ENCODE measurements at regions not wholly inside any gene's neighbourhood (a gene's known extent, or its start where the extent isn't known, plus 50 kb on each side); places are given as distances from the start of the nearest gene placed in this dataset.

GRCh38 chr7:41877118-41877517, 174.2 kb upstream of the INHBA start:
- DNase-seq, result peak; percentile 52

DNA sequence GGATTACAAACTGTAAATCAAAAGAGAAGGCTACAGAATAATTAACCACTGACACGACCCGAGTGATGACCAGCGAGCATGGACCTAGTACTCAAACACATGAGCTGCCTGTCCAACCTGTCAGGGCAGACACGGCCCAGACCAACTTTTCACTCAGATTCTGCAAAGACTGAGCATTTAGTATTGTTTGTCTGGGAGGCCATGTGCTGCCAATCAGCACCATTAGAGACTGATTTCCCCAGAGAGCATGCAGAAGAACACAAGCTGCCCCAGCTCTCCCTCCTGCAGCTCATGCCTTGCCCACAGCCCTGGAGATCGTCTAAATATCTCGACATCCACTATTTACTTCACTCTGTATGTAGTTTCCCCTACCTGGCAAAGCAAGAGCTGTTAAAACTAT, 172.6 kb upstream of the INHBA start:
- DNase-seq, result peak; percentile 56

GRCh38 chr7:41874201-41874785, 171.4 kb upstream of the INHBA start:
- peak; percentile 57 for DNase-seq

DNA sequence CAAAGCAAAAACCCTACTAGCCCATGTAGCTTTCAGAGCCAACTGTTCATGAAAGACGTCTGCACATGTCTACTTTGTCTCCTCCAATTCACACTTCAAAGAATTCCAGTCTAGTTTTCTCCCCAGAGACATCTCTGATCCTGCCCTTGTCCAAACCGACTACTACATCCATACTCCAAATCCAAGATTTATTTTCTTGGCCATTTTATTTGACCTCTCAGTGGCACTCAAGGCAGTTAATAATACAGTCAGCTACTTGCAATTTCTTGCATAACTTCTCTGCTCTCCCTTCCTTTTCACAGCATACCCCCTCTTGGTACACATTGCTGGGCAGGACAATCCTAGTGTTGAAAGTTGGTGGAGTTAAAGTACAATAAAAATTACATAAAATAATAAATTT, 170.9 kb upstream of the INHBA start:
- DNase-seq, result no peak

GRCh38 chr7:41872966-41873365, 170.1 kb upstream of the INHBA start:
- no peak for DNase-seq

- DNase-seq, result no peak
Measured at GRCh38 chr7:41870461-41871138, 167.7 kb upstream of the INHBA start.

- no peak for DNase-seq
Measured at GRCh38 chr7:41869997-41870396, 167.1 kb upstream of the INHBA start.

DNA sequence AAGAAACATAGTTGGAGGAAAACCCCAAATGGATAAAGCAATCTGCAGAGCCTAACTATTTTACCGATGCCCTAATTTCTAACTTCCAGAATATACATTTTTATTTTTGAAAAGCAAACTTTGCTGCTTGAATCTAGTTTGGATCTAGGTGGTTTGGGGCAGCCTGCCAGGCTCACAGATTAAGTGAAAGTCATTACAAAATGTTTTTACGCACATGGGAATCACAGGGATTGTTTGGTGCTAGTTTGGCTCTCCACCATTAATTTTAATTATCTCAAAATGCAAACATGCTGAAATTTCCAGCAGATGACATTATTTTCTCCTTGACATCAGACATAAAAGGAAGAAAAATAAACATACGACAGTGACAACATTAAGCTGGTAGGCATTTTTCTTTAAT, 166.7 kb upstream of the INHBA start:
- DNase-seq, result no peak

DNA sequence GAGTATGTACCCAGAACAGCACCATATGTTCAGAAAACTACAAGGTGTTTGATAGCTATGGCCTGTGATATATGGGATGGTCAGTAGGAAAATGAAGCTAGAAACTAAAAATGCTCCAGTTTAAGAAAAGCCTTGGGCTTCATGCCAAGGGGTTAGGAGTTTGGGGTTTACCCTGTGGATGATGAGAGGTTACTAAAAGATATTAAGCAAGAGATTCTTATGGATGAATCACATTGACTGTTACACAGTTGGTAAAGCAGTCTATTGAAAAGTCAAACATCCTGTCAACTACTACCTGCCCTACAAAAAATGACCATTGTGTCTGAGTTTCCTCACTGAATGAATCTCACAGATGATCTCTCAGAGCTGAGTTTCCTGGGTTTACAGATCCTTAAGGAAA, 166.2 kb upstream of the INHBA start:
- no peak for DNase-seq

DNA sequence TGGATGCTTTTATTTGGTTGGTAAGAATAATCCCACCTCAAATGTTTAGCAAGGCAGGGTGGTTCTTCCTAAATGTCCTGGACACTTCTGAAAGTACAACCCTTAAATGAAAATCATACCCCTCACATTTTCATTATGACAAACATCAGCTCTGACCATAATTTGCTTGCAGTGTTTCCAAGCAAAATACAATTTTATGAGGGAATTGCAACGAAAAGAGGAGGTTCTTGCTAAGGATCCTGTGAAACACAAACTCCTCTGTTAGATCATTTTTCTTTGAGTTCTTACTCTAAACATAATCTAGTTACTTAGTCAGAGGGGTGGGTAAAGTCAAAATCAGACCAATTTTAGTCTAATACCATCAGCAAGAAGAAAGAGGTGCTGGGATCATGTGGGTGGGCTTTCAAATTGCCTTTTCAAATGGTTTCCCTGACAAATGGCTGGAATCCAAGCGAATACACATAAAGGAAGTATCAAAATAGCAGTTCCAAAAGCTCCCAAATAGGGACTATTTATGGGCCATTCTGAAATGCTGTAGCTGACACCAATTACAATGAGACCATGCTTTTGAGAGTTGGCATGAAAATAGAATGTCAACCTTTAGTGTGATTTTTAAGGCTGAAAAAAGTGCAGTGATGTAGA, 164.9 kb upstream of the INHBA start:
- no peak for DNase-seq

- no peak for DNase-seq
Measured at GRCh38 chr7:41862261-41862660, 159.4 kb upstream of the INHBA start.

DNA sequence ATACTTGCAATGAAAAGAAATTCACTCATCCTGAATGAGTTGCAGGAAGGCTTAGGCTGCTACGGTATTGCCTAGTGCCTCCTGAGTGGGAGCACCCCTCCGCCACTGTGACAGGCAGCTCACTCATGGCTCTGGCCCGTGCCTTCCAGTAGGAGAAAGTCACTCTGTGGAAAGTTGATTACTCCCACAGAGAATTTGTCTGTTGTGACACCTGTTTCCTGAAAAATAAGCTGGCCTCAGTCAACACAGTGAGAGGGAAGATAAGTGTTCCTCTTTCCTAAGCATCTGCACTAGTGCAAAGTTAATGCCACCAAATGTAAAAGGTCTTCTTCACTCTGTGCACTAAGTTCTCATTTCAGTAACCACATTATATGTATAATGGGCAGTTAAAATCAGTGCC, 158.8 kb upstream of the INHBA start:
- no peak for DNase-seq

GRCh38 chr7:41858201-41858600, 155.3 kb upstream of the INHBA start:
- no peak for DNase-seq

GRCh38 chr7:41855798-41856197, 152.9 kb upstream of the INHBA start:
- DNase-seq, result no peak

- DNase-seq, result no peak
Measured at GRCh38 chr7:41847606-41848005, 144.7 kb upstream of the INHBA start.

GRCh38 chr7:41847151-41847550, 144.3 kb upstream of the INHBA start:
- no peak for DNase-seq

GRCh38 chr7:41842956-41843355, 140.1 kb upstream of the INHBA start:
- no peak for DNase-seq

DNA sequence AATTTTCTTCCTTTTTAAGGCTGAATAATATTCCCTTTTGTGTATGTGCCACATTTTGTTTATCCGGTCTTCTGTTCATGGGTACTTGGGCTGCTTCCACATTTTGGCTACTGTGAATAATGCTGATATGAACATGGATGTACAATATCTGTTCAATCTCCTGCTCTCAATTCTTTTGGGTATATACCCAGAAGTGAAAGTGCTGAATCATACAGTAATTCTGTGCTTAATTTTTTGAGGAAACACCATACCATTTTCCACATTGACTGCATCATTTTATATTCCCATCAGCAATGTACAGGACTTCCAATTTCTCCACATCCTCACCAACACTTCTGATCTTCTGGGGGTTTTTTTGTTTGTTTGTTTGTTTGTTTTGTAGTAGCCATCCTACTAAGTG, 135.0 kb upstream of the INHBA start:
- DNase-seq, result no peak

DNA sequence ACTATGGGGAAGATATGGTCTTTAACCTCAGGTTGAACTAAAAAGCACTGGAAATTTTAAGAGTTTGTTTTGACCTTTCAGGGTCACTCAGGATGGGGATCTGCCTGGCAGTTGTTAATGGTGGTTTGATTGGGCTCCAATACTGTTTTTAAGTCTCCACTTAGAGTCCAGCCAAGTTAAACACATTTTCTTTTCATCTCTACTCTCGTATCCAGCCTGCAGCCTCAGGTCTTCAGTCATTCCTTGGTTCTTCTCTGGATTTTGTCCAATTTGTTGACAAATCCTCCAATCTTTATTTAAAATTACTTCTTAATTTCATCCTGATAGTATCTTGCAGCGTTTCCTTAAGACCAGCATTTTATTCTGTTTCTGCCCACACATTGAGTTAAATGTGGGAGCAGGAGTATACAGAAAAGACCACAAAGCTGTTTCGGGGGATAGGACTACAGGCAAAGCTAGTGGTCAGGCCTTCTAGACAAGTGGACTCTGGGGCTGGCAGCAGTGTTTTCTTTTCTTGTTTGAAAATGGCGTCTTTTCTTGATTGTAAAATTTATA, 133.2 kb upstream of the INHBA start:
- no peak for DNase-seq

- no peak for DNase-seq
Measured at GRCh38 chr7:41834805-41835694, 132.2 kb upstream of the INHBA start.

- no peak for DNase-seq
Measured at GRCh38 chr7:41832941-41833340, 130.1 kb upstream of the INHBA start.

DNA sequence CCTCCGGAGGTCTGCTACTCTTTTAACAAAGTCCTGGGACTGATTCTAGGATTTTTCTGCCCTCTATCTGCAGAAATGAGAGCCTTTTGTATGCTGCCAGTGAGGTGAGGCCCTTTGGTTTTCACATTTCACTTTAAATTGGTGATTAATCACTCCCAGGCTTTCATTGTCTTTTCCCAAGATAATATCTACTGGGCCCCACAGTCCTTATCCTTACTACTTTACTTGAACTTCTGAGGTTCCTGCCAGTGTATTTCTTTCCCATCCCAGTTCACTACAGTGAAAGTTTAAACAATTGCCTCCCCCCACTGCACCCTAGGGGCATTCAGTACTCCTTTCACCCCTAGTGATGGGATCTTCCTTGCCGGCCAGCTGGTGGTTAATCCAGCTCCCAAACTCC, 127.4 kb upstream of the INHBA start:
- no peak for DNase-seq

DNA sequence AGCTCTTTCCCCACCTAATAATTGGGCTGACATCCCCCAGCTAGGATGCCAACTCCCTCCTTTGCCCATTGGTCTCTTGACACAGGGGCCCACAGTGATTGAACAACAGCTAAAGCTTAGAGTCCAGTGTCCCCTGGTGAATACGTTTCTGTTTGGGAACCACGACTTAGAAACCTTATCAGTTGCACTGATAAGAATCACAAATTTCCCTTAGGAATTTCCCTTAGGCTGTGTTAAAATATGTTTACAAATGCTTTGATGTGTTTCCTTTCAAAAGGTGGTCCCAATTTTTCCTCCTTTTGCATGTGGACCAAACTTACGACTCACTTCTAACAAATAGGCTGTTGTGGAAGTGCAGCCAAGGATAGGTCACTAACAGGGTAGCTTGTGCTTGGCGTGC, 126.0 kb upstream of the INHBA start:
- no peak for DNase-seq

Data from islet precursor cell (in vitro differentiated cells).